HG02981 (cell line): ENCODE measurements at regions not wholly inside any gene's neighbourhood (a gene's known extent, or its start where the extent isn't known, plus 50 kb on each side); places are given as distances from the start of the nearest gene placed in this dataset.
"Not testable (repeated sequence)": the region's sequence is repeated elsewhere in the genome, so short reads cannot be mapped to it uniquely, and the experiment has no call there.

Source experiments
- ATAC-seq: cut with Tn5 transposase; IDR thresholded peaks from one replicate; pipeline ENCODE4 v1.9.1; 2021; ENCODE audit warnings: mild to moderate bottlenecking, moderate library complexity; ENCODE audit not compliant: unreplicated experiment

GRCh38 chr4:31236639-31237173 lies 516.5 kb downstream of the PCDH7 start:
- ATAC-seq, result no peak

DNA sequence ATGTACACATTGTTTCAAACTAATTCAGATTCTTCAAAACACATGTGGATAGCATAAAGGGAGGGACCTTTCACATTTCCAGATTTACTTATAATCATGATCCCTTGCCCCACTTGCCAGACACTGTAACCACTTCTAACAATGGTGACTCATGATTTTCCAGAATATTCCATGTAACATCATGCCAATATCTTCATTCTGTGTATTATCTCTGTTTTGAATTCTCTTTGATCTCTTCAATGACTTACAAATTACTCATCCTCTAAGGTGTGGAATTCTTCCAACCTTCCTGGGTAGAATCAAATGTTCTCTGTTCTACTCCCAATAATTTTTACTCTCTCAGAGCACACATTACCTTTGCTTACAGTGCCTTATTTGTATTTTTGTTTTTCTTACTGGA lies 517.1 kb downstream of the PCDH7 start:
- no peak for ATAC-seq

DNA sequence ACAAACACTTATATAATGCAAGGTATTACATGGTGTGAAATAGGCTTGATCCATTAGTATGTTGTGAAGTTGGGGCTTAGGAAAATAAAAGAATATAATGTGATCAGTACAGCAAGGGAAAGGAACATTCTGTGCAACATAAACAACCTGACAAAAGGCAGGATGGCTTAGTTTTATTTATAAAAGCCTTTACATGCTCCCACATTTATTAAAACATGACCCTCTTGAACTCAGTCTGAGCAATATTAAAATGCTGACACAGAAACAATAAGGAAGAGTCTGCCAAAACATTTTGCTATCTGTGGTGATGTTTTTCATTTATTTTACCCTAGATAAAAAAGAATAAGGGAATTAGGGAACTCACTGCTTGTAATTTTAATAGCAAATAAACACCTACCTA lies 519.7 kb downstream of the PCDH7 start:
- ATAC-seq, result no peak

GRCh38 chr4:31241504-31242106 lies 521.4 kb downstream of the PCDH7 start:
- ATAC-seq, result no peak

DNA sequence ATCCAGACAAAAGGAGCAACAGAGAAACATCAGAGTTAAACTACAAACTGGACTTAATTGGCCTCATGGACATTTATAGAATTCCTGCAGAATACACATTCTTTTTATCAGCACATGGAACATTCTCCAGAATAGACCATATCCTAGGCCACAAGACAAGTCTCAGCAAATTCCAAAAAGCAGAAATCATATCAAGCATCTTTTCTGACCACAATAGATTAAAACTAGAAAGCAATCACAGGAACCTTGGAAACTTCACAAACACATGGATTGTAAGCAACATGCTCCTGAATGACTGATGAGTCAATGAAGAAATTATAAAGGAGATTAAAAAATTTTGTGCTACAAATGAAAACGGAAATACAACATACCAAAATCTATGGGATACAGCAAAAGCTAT lies 526.7 kb downstream of the PCDH7 start:
- no peak for ATAC-seq

DNA sequence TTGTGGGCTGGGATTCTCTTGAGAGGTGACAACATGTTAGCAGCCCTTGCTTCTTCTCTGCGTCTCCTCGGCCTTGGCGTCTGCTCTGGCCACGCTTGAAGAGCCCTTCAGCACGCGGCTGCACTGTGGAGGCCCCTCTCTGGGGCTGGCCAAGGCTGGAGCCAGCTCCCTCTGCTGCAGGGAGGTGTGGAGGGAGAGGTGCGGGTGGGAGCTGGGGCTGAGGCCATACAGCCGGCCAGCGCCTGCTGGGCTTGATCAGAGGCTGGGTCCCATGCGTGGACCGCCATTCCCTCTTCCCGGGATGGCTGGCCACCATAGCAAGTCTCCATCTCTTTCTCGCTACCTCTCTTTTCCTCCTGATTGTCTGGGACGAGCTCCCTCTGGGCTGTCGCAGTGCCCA lies 539.0 kb downstream of the PCDH7 start:
- no peak for ATAC-seq

GRCh38 chr4:31261632-31262031 lies 541.5 kb downstream of the PCDH7 start:
- ATAC-seq, result no peak

- ATAC-seq, result not testable (repeated sequence)
Observed at GRCh38 chr4:31266094-31266493, 545.9 kb downstream of the PCDH7 start.

DNA sequence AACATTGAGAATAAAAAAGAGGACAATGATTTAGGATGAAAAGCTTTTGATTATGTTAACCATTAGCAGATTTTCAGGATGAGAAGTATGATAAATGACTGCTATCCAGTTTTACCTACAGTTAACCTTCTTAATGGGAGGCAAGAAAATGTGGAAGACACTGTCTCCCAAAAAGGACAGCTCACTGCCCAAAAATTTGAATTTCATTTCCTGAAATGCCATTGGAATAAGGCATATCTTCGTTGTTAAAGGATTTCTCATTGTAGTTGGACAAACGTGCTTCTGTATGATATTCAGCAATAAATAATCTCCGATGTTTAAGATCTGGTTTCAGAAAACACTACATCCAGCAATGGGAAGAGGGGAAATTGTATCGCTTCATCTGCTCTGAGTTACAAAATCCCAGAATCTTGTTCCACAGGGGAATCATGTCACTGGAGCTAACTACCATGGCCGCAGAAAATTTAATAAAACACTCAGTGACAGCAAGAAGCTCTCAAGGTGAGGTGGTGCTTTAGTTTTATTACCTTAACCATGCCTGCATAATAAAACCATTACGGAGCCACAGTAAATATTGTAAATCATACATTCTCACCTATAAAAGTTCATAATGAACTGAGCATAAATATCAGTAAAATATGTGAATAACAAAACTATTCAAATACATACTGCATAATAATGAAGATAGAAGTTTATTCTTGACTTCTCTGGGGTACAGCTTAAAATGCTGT lies 552.3 kb downstream of the PCDH7 start:
- no peak for ATAC-seq

GRCh38 chr4:31275906-31276305 lies 555.7 kb downstream of the PCDH7 start:
- ATAC-seq, result no peak

GRCh38 chr4:31283679-31284078 lies 563.5 kb downstream of the PCDH7 start:
- ATAC-seq, result no peak

DNA sequence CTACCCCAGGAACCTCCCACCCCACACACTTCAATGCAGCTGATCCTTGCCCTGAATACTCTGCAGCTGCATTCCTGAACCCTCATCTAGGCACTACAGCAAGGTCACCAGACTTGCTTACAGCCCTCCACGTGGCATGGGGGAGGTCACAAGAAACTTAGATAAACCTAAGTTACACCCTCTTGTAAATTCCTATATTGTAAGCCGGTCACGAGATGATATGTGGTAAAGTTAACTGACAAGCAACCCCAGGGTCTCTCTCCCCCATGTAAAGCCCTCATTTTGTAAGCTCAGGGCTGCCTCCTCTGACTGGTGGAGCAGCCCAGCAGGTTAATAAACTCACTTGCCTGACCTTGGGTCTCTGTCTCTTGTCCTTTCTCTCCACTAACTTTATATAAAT lies 570.7 kb downstream of the PCDH7 start:
- ATAC-seq, result no peak

GRCh38 chr4:31291238-31291637 lies 571.1 kb downstream of the PCDH7 start:
- no peak for ATAC-seq

- ATAC-seq, result no peak
Observed at GRCh38 chr4:31294655-31295480, 574.7 kb downstream of the PCDH7 start.

- ATAC-seq, result no peak
Observed at GRCh38 chr4:31298737-31299136, 578.6 kb downstream of the PCDH7 start.

GRCh38 chr4:31307029-31307428 lies 586.9 kb downstream of the PCDH7 start:
- ATAC-seq, result no peak

DNA sequence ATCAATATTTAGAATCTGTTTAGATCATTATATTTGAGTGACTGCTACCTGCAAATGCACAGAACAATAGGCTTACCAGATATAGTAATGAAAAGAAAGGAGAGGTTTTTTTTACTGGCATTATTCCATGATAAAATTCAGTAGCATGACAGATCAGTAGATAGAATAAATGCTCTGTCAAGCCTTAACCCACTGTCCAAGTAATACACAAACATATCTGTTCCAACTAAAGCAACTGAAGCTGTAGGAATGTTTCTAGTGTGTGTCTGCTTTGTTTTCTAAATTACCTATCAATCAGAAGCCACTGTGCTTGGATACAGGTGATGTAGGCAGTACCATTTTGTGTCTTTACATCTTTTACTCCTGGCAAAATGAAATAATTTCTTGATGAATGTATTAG lies 604.6 kb downstream of the PCDH7 start:
- no peak for ATAC-seq

GRCh38 chr4:31325300-31325699 lies 605.1 kb downstream of the PCDH7 start:
- no peak for ATAC-seq

DNA sequence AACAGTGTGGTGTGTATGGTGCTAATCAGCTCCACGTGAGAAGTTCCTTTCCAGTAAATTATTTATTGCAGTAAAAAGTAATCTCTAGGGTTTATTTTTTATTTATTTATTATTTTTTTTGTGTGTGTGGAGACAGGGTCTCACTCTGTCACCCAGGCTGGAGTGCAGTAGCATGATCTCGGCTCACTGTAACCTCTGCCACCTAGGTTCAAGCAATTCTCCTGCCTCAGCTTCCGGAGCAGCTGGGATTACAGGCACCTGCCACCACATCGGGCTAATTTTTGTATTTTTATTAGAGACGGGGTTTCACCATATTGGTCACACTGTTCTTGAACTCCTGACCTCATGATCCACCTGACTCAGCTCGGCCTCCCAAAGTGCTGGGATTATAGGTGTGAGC lies 606.9 kb downstream of the PCDH7 start:
- ATAC-seq, result no peak

- ATAC-seq, result no peak
Observed at GRCh38 chr4:31328932-31329331, 608.8 kb downstream of the PCDH7 start.

- ATAC-seq, result no peak
Observed at GRCh38 chr4:31334086-31334910, 614.1 kb downstream of the PCDH7 start.
